NCI-H187 (cell line): ENCODE measurements at regions not wholly inside any gene's neighbourhood (a gene's known extent, or its start where the extent isn't known, plus 50 kb on each side); places are given as distances from the start of the nearest gene placed in this dataset.

Experiments used
- DNase-seq, 2 experiments: peaks; one replicate each; lab custom pipeline; 2025; lab: John Stamatoyannopoulos, UW

- DNase-seq: no peak
Measured at GRCh38 chr1:230515451-230516145, 89.5 kb upstream of the PGBD5 start.

- DNase-seq: no peak
Measured at GRCh38 chr1:230510496-230510895, 84.4 kb upstream of the PGBD5 start.

GRCh38 chr1:230509281-230509977 lies 83.3 kb upstream of the PGBD5 start:
- no peak for DNase-seq

- DNase-seq: no peak
Measured at GRCh38 chr1:230507666-230508402, 81.7 kb upstream of the PGBD5 start.

- no peak for DNase-seq
Measured at GRCh38 chr1:230507236-230507635, 81.1 kb upstream of the PGBD5 start.

GRCh38 chr1:230506451-230506850 lies 80.3 kb upstream of the PGBD5 start:
- no peak for DNase-seq

GRCh38 chr1:230504310-230504709 lies 78.2 kb upstream of the PGBD5 start:
- no peak for DNase-seq

GRCh38 chr1:230503726-230504125 lies 77.6 kb upstream of the PGBD5 start:
- DNase-seq: no peak

- no peak for DNase-seq
Measured at GRCh38 chr1:230502996-230503395, 76.9 kb upstream of the PGBD5 start.

GRCh38 chr1:230502306-230502705 lies 76.2 kb upstream of the PGBD5 start:
- no peak for DNase-seq

GRCh38 chr1:230501849-230502248 lies 75.7 kb upstream of the PGBD5 start:
- no peak for DNase-seq

- no peak for DNase-seq
Measured at GRCh38 chr1:230501242-230501641, 75.1 kb upstream of the PGBD5 start.

- no peak for DNase-seq
Measured at GRCh38 chr1:230500063-230500462, 73.9 kb upstream of the PGBD5 start.

GRCh38 chr1:230499496-230499895 lies 73.4 kb upstream of the PGBD5 start:
- no peak for DNase-seq

GRCh38 chr1:230498704-230499103 lies 72.6 kb upstream of the PGBD5 start:
- no peak for DNase-seq

- no peak for DNase-seq
Measured at GRCh38 chr1:230496451-230496850, 70.3 kb upstream of the PGBD5 start.

- no peak for DNase-seq
Measured at GRCh38 chr1:230495891-230496385, 69.8 kb upstream of the PGBD5 start.

- DNase-seq: no peak
Measured at GRCh38 chr1:230495076-230495475, 68.9 kb upstream of the PGBD5 start.

- no peak for DNase-seq
Measured at GRCh38 chr1:230494514-230494913, 68.4 kb upstream of the PGBD5 start.

- no peak for DNase-seq
Measured at GRCh38 chr1:230494026-230494425, 67.9 kb upstream of the PGBD5 start.

- no peak for DNase-seq
Measured at GRCh38 chr1:230493264-230493663, 67.1 kb upstream of the PGBD5 start.

GRCh38 chr1:230490436-230490835 lies 64.3 kb upstream of the PGBD5 start:
- no peak for DNase-seq
